Activated naive CD4-positive, alpha-beta T cell treated with Interleukin-2 at 50 U/mL for 16 hours (primary cell): ENCODE measurements at regions not wholly inside any gene's neighbourhood (a gene's known extent, or its start where the extent isn't known, plus 50 kb on each side); places are given as distances from the start of the nearest gene placed in this dataset.
"Not testable (repeated sequence)": the region's sequence is repeated elsewhere in the genome, so short reads cannot be mapped to it uniquely, and the experiment has no call there.

ENCODE experiments used
- DNase-seq: peaks from one replicate; pipeline ENCODE4 v3.0.0-alpha.2; 2020

DNA sequence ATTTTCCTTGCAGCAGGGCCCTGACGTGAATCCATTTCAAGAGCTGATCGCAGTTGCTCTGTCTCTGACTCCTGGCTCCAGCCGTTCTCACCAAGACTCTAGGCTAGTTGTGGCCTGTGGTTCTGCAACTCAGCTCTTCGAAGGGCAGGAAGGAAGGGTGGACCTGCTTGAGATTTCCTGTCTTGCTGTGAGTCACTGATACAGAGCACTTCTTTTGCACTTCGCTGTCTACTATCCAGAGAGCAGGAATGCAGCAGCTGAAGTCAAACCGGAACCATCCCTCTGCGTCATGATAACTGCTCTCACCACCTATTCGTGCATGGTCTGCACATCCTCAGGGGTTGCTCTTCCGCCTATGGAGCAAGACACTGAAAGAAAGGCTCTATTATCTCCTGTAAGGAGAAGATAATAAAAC, 59.7 kb downstream of the RAP2B start:
- peak; percentile 60 for DNase-seq

DNA sequence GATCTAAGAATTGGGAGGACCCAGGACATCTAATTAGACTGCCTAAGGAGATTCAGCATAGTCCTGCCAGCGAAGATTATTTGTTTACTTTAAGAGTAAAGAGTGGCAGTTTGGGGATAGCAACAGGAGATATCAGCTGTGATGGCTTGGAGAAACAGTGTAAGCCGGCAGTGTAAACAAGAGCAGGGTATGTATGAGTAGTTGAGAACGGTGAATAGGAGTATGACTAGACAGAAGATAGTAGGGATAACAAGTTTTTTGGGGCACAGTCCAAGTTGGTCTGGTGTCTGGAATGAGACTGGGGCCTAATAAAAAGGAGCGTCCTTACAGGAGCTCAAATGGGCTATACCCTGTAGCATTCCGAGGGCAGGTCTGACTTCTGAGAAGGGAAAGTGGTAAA, 64.9 kb downstream of the RAP2B start:
- DNase-seq, result not testable (repeated sequence)

GRCh38 chr3:153230427-153230826, 68.4 kb downstream of the RAP2B start:
- DNase-seq, result not testable (repeated sequence)

DNA sequence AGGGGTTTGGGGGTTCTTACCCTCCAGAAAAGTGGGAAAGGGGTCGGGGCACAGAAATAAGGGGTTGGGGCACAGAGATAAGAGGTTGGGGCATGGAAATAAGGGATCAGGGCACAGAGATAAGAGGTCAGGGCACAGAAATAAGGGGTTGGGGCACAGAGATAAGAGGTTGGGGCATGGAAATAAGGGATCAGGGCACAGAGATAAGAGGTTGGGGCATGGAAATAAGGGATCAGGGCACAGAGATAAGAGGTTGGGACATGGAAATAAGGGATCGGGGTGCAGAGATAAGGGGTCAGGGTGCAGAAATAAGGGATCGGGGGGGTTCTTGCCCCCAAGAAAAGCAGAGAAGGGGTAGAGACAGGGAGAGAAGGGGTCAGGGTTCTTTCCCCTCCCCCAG, 69.2 kb downstream of the RAP2B start:
- not testable (repeated sequence) for DNase-seq

GRCh38 chr3:153232050-153232752, 70.2 kb downstream of the RAP2B start:
- not testable (repeated sequence) for DNase-seq

DNA sequence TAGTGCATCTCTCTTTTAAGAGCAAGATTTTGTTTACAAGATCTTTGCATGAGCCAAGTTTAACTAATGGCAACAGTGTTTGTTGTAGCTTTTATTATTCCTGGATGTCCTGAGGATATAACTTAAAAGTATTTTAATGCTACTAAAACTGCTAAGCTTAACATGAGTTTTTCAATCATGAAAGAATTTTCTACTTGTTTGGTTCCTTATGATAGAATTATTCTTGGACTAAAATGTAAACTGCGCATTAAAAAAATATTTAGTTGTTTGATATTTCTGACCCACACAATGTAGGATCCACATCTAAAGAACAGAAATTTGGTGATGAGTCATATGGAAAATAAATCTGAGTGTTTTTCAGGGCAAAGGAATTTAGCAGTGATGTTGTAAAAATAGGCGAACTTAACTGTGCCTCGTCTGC, 70.8 kb downstream of the RAP2B start:
- DNase-seq, result no peak

GRCh38 chr3:153233986-153234385, 72.0 kb downstream of the RAP2B start:
- DNase-seq, result no peak

DNA sequence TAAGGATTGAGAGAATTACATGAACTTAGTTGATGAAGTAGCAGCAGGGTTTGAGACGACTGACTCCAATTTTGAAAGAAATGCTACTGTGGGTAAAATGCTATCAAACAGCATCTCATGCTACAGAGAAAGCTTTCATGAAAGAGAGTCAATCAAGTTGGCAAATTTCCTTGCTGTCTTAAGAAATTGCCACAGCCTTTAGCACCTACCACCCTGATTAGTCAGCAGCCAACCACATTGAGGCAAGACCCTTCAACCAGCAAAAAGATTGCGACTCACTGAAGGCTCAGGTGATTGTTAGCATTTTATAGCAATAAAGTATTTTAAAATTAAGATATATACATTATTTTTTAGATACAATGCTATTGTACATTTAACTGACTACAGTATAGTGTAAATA, 80.9 kb downstream of the RAP2B start:
- no peak for DNase-seq

- no peak for DNase-seq
Measured at GRCh38 chr3:153244961-153245360, 82.9 kb downstream of the RAP2B start.

- no peak for DNase-seq
Measured at GRCh38 chr3:153245661-153246060, 83.6 kb downstream of the RAP2B start.

DNA sequence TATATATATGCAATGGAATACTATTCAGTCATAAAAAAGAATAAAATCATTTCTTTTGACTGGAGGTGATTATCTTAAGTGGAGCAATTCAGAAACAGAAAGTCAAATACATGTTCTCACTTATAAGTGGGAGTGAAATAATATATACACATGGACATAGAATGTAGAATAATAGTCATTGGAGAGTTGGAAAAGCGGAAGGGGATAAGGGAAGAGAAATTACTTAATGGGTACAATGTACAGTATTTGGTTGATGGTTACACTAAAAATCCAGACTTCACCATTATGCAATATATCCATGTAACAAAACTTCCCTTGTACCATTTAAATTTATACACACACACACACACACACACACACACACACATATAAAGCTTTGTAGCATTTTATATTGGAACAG, 84.3 kb downstream of the RAP2B start:
- no peak for DNase-seq

DNA sequence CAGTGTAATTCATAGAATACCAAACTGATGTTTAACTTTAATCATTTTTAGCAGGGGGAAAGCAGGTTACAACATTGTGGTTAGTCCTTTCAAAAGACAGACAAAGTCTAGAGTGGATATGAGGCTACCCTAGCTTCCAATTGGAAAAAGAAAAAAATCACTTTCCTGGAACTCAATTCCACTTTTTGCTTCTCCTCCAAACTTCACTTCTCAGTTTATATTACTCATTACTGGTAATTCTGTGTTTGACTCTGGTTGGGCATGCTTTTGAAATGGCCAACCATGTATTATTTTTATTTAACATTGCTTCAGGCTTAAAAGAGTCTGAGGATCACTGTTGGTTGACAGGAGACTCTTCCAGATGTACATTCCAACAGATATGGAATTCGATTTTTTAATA, 84.8 kb downstream of the RAP2B start:
- no peak for DNase-seq

DNA sequence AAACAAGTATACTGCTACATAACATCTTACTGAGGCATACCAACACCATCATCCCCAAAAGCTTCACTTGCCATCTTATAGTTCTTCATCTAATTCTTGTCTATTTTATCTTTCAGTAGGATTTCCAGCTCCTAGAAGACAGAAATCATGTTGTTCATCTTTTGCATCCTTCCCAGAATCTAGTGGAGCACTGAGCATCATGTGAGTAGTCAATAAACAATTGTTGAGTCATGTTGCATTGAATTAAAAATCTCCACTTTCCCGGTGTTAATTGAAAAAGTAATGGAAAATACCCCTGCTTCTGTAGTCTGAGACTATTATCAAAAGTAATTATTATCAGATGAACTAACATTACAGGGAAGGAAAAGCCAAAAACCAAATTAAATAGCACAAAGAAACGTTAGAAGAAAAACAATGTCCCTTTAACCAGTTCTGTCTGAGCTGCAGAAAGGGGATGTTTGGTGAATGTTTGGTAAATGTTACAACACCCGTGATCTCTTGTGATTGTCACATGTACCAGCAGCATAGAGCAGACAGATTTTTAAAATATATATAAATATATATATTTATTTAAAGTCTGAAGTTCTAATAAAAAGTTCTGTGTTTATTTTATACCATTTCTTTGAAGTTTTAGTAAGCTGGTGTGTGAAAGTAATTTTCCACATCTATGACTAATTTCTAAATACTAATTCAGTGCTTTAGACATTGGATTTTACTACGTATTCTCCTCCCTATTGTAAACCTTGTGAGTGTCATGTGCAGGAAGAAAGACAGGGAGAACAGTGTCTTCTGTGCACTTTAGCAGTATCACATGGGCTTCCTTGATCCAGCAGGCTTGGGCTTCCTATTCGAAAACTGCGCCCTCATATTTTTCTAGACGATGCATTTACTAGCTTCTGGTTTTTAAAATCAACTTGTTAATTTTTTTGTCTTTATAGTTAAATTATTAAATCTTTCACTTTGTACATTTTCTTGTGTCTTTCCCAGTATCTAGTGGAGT, 85.6 kb downstream of the RAP2B start:
- no peak for DNase-seq

DNA sequence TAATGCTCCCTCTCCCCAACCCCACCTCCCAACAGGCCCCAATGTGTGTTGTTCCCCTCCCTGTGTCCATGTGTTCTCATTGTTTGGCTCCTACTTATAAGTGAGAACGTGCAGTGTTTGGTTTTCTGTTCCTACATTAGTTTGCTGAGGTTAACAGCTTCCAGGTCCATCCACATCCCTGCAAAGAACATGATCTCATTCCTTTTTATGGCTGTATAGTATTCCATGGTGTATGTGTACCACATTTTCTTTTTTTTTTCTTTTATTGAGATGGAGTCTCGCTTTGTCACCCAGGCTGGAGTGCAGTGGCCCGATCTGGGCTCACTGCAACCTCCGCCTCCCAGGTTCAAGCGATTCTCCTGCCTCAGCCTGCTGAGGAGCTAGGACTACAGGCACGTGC, 86.8 kb downstream of the RAP2B start:
- not testable (repeated sequence) for DNase-seq

DNA sequence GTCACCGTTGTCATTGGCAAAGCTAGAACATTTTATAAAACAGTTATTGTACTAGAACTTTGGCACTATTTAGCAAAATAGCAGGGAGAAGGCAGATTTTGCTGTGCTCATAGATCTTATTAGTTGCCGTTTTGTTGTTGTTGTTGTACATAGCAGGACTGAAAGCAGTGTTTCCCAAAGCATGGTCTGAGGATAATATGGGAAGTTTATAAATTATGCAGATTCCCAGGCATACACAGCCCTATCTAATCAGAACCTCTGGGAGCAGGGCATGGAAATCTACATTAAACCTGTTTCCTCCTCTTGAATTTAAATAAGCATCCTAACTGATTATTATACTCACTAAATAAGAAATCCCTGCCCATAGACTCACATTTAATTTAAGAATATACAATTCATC, 87.9 kb downstream of the RAP2B start:
- DNase-seq, result no peak

DNA sequence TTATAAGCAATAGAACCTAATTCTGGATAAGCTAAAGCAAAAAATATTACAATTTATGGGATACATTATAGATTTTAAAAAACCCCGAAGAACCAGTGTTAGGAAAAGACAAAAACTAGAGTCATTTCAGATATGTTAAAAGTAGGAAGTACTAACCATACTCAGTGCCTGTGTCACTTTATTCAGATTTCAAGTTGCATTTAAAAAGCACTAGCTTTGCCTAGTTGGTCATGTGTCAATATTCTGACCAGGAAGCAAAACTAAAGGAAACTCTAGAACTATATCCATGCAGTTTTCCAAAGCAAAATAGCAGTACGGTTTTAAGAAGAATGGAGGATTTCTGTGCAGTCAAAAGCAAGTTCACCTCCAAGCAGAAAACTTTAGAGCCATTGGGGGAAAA, 88.4 kb downstream of the RAP2B start:
- DNase-seq, result no peak

GRCh38 chr3:153252963-153253362, 90.9 kb downstream of the RAP2B start:
- no peak for DNase-seq

GRCh38 chr3:153254361-153254760, 92.3 kb downstream of the RAP2B start:
- DNase-seq, result no peak

- no peak for DNase-seq
Measured at GRCh38 chr3:153257673-153258351, 95.8 kb downstream of the RAP2B start.

DNA sequence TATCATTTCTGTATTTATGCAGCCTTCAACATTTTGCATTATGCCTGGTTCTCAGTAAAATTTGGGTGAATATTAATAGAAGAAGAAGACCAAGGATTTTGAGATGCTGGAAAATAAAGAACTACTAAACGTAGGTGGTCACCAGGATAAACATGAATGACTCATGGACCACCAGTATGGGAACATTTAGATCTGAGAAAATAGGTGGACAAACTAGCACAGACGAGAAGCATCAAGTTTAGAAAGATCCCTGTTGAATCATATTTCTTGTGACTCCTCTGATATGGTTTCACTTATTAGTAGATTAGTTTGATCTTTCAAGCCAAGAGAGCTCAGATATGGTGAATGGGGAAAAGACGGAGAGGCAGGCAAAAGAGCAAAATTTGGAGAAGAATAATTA, 97.9 kb downstream of the RAP2B start:
- DNase-seq, result no peak

GRCh38 chr3:153260681-153261080, 98.7 kb downstream of the RAP2B start:
- DNase-seq, result no peak

DNA sequence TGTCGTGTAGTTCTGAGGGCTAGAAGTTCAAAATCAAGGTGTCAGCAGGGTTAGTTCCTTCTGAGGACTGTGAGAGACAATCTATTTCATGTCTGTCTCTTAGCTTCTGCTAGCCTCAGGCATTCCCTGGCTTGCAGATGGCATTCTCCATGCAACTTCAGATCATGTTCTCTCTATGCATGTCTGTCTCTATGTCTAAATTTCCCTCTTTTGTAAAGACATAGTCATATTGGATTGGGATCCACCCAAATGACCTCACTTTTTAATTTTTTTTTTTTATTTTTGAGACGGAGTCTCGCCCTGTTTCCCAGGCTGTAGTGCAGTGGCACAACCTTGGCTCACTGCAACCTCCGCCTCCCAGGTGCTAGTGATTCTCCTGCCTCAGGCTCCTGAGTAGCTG, 104.6 kb downstream of the RAP2B start:
- no peak for DNase-seq

DNA sequence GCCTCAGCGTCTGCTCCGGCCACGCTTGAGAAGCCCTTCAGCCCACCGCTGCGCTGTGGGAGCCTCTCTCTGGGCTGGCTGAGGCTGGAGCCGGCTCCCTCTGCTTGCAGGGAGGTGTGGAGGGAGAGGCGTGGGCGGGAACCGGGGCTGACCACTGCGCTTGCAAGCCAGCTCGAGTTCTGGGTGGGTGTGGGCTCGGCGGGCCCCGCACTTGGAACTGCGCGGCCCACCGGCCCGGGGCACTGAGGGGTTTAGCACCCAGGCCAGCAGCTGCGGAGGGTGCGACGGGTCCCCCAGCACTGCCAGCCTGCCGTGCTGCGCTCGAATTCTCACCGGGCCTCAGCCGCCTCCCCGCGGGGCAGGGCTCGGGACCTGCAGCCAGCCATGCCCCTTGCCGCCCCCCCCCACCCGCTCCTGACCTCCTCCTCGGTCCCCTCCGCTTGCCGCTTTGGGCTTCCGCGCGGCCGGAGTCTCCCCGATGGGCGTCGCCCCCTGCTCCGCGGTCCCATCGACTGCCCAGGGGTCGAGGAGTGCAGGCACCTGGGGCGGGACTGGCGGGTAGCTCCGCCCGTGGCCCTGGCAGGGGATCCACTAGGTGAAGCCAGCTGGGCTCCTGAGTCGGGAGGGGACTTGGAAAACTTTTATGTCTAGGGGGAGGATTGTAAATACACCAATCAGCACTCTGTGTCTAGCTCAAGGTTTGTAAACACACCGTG, 106.7 kb downstream of the RAP2B start:
- DNase-seq, result no peak
